ENCODE measurements at regions not wholly inside any gene's neighbourhood (a gene's known extent, or its start where the extent isn't known, plus 50 kb on each side); places are given as distances from the start of the nearest gene placed in this dataset.
A peak's percentile ranks its signal among the peaks of the same experiment; 100 is the strongest.

DNA sequence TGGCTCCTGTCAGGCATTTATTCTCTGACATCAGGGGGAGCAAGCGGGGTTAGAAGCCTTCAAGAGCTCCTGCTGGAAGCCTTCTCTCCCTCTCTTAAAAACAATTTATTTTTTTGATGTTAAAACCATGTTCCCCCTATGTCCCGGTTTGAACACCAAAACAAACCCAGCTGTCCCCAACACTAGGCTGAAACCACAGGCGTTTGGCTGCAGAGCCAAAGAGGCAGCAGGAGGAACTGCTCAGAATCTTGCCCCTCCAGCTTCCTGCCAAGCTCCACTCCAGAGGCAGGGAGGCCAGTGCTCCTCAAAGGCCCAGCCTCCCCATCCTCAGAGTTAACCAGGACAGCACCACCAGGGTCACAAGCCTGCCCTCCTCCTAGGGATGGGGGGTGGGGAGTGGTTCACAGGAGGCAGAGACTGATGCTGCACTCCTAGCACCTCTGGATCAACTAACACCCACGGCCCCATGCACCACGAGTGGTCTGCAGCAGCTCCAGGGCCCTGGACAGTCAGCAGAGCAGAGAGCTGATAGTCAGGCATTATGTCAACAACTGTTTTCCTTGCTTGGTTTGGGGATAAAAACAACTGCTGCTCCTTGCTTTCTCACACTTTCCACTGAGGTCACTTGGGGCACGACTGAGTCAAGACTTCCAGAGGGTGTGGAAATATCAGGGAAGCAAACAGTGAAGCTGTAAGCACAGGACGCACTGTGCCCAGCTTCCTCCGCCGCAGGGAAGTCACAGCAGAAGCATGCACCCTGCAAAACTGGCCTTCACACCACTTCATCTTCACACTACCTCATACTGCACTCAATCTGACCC lies 96.5 kb upstream of the ADRA1B start:
- no peak for DNase-seq

DNA sequence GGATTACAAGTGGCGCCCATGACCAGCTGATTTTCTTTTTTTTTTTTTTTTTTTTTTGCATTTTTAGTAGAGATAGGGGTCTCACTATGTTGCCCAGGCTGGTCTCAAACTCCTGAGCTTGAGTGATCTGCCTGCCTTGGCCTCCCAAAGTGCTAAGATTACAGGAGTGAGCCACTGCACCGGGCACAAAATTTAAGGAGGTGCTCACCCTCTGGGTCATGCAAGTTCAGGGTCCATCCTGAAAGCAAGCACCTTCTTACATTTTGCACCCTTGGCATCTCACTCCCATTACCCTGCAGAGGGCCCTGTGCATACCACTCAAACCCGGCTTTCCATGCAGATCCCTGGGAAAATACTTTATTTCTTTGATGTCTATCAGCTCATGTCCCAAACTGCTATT lies 95.6 kb upstream of the ADRA1B start:
- DNase-seq: no peak

DNA sequence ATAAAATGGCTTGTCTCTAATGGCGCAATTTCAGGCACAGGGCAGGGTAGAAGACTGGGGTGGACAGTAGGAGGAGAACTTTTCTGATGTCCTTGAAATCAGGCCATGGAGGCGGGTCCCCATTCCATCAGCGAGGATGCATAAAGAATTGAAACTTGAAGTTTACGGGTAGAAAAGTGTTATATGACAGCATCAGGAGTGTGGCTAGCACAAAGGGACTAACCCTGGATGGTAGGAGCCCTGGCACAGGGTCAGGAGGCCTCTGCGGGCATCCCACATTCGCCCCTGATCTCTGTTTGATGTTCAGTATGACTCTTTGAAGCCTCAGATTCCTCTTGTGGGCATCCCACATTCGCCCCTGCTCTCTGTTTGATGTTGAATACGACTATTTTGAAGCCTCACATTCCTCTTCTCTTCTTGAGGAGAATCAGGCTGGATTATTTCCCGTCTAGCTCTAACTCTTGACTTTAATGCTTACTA lies 94.8 kb upstream of the ADRA1B start:
- DNase-seq: no peak

DNA sequence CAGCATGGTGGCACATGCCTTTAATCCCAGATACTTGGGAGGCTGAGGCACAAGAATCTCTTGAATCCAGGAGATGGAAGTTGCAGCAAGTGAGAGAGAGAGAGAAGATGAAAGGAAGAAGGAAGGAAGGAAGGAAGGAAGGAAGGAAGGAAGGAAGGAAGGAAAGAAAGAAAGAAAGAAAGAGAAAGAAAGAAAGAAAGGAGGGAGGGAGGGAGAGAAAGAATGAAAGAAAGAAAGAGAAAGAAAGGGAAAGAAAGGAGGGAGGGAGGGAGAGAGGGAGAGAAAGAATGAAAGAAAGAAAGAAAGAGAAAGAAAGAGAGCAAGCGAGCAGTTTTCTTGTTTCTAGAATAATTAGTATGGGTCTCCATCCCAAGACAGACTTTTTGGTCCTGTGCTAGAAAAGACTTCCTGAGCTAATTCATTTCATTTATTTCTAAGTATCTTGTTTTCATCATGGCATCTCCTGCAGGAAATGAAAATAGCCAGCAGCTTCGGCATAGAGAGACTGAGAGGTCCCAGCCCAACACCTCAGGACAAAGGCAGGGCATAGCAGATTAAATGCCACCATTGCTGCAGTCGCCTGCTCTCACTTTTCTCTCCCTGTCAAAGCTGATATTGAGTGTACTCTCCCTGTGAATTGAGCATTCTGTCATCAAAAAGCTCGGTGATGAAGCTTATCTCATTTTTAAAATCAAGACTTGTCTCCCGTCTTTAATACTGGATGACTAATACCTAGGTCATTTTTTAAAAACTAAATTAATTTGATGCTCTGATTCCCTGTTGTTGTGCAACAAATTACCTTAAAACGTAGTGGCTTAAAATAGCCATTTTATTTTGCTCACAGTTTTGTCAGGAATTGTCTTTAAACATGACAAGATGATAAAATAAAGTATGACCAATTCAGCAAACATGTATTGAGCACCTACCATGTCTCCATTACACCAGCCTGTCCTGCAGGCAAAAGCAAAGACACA lies 91.8 kb upstream of the ADRA1B start:
- DNase-seq: no peak

GRCh38 chr5:159825551-159826051 lies 90.7 kb upstream of the ADRA1B start:
- no peak for DNase-seq

- DNase-seq: no peak
These were observed 89.7 kb upstream of the ADRA1B start for GRCh38 chr5:159826351-159827214.

- DNase-seq: no peak
These were observed 88.4 kb upstream of the ADRA1B start for GRCh38 chr5:159827861-159828260.

GRCh38 chr5:159832073-159832472 lies 84.2 kb upstream of the ADRA1B start:
- no peak for DNase-seq

- no peak for DNase-seq
These were observed 83.2 kb upstream of the ADRA1B start for GRCh38 chr5:159833088-159833487.

- DNase-seq: no peak
These were observed 82.4 kb upstream of the ADRA1B start for GRCh38 chr5:159833846-159834245.

DNA sequence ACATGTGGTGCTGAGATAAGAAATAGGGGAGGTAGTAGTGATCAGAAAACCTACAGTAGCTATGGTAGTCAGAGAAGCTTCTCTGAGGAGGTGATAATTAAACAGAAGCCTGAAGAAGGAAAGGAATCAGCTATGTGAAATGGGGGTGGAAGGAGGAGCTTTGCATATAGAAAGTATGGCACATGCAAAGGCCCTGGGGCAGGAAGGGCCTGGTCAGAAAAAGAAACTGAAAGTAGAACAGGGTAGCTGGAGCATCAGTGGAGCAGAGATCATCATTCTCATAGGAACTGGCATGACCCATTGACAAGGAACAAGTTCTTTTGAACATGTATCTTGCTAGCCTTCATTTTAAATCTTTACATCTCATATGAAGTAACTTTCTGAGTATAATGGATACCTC lies 80.7 kb upstream of the ADRA1B start:
- no peak for DNase-seq

DNA sequence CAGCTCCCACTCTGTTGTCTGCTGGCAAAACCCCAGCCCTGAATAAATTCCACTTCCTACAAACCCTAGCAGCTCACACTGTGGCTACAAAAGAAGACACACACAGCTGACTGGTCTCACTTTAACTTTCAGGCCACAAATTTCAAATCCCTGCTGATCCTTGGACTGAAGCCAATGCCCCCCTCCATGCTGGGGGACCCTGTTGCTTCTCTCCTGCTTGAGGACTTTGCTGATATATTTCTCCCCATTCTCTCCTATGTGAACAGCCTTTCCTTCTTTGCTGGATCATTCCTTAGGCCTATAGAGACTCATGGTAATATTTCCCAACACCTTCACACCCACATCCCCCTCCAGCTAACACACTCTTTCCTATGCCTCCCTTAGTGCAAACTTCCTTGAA lies 79.6 kb upstream of the ADRA1B start:
- no peak for DNase-seq

DNA sequence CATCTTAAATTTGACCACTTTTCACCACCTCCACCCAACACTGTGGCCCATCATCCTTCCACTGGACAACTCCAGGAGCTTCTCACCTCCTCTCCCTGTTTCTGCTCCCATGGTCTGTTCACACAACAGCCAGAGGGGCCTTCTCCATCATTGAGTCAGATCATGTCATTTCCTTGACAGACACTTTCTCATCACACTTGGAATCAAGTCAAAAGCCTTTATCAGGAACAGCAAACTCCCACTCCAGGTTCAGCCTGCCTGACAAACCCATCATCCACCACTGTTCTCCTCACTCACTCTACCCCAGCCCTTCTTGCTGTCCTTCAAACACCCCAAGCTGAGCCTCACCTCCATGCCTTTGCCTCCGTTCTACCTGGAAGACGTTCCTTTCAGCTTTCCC lies 78.4 kb upstream of the ADRA1B start:
- DNase-seq: no peak

DNA sequence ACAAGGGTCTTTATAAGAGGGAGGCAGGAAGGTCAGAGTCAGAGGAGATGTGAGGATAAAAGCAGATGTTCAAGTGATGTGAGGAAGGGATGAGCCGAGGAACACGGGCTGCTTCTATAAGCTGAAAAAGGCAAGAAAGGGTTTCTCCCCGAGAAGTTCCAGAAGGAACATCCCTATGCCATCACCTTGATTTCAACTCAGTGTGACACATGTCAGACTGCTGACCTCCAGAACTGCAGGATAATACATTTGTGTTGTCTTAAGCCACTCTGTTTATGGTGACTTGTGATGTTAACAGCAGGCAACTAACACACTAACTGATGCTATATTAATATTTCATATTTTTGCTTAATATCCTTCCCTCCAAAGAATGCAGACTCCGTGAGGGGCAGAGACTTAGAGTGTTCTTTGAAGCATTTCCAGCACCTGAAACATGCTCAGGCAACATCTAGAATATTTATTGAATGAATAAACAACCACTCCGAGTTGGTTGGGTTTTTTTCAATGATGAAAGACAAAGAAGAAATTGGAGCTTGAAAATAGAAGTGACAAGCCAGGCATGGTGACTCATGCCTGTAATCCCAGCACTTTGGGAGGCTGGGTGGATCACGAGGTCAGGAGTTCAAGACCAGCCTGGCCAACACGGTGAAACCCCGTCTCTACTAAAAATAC lies 77.6 kb upstream of the ADRA1B start:
- DNase-seq: no peak

DNA sequence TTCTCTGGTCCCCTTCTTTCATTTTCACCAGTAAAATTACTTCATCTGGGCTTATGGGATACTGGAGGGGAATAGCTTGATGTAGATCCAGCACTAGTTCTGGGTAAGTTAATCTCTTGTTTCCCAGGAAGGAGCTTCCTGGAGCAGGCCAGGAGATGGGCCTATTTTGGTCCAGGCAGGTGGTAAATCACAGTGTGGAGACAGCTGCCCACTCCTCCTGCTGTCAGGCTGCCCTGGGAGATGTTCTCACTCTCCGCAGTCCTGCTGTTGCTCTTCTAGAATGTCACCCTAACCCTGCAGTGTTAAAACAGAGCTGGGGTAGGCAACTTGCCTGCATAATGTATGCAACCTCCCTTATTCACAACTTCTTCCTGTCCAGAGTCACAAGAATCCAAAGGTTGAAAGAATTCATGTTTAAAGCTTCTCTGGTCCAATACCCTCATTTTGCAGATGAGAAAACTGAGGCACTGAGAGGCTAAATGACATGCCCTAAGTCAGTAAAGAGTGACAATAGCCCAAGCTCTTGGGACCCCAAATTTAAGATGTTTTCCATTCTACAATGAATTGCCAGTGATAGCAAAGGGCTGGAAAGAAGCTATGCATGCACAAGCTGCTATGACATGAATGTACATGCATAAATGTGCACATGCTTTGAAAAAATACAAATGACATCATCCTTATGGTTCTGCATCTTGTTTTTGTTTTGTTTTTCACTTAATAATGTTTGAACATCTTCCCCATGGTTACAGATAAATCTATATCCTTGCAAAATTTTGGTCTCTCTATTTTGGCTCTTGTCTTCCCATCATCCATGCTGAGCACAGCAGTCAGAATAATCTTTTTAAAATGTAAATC lies 71.8 kb upstream of the ADRA1B start:
- DNase-seq: no peak

- DNase-seq: no peak
These were observed 66.7 kb upstream of the ADRA1B start for GRCh38 chr5:159849437-159850083.

GRCh38 chr5:159850160-159850559 lies 66.1 kb upstream of the ADRA1B start:
- peak; percentile 45 for DNase-seq

- no peak for DNase-seq
These were observed 65.2 kb upstream of the ADRA1B start for GRCh38 chr5:159851053-159851452.

GRCh38 chr5:159854916-159855315 lies 61.4 kb upstream of the ADRA1B start:
- DNase-seq: no peak

Measured in muscle of arm (tissue), 1 donor.